ENCODE measurements at regions not wholly inside any gene's neighbourhood (a gene's known extent, or its start where the extent isn't known, plus 50 kb on each side); places are given as distances from the start of the nearest gene placed in this dataset.

GRCh38 chr4:123018396-123018775, 96.0 kb upstream of the NUDT6 start:
- no peak for TF ChIP-seq CTCF (optimal IDR thresholded peaks at IDR 0.05 in 1 of 3, IDR thresholded peaks at IDR 0.05 in 1 of 3, conservative IDR thresholded peaks at IDR 0.05 in 1 of 3; ENCODE audit: extremely low read depth in 1 of 3, insufficient read depth in 2 of 3, low read length in 3 of 3)
- TF ChIP-seq EZH2 (IDR thresholded peaks at IDR 0.05; ENCODE audit: low read length): no peak

Measured in keratinocyte (primary cell).